ENCODE measurements at regions not wholly inside any gene's neighbourhood (a gene's known extent, or its start where the extent isn't known, plus 50 kb on each side); places are given as distances from the start of the nearest gene placed in this dataset.

DNA sequence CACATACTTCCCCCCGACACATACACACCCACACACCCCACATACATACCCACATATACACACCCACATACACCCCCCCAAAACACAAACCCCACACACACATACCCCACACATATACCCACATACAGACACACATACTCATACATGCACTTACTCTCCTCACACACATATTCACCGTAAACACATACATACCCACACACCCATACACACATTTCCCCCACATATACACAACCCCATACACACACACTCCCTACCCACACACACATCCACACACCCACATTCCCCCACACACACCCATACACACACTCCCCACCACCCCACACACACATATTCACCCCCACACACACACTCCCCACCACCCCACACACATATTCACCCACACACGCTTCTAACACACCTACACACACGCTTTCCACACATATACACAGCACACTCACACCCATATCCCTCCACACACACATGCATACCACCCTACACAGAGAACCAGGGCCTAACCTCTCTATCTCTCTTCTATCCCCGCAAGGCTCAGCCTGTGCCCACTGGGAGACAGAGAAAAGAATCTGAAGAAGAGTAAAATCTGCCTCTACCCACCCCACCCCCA is 182.4 kb upstream of the ETAA1 start:
- Histone ChIP-seq H3K27ac (ENCODE audit: insufficient read depth, low read depth, low read length) (no peak overlapping the region), H2AFZ (ENCODE audit: low read depth, low read length) (no peak overlapping the region), H4K20me1 (replicated peaks; ENCODE audit: control insufficient read depth, extremely low read depth, insufficient read depth, low read length) (no peaks in the 10 kb centered on the region), H3K4me1 (ENCODE audit: control insufficient read depth, extremely low read depth, insufficient read depth, low read length) (no peaks in the 10 kb centered on the region), H3K9me1 (replicated peaks; ENCODE audit: control insufficient read depth, extremely low read depth, insufficient read depth, low read length) (no peaks in the 10 kb centered on the region), H3K79me2 (ENCODE audit: control insufficient read depth, insufficient read depth, low read length) (no peaks in the 10 kb centered on the region), H3K36me3 (ENCODE audit: control insufficient read depth in 2 of 2, extremely low read depth in 1 of 2, insufficient read depth in 2 of 2, low read length in 2 of 2) (no peaks in the 10 kb centered on the region), H3K9ac (replicated peaks; ENCODE audit: extremely low read depth, insufficient read depth, low read length) (no peak overlapping the region), H3K4me3 (replicated peaks in 1 of 3; ENCODE audit: insufficient read depth in 1 of 3, low read depth in 1 of 3, low read length in 3 of 3) (no peak overlapping the region), H3K9me3 (replicated peaks; ENCODE audit: control insufficient read depth, insufficient read depth, low read length) (no peaks in the 10 kb centered on the region), H3K27me3 (ENCODE audit: control insufficient read depth in 2 of 2, insufficient read depth in 2 of 2, low read length in 2 of 2) (no peaks in the 10 kb centered on the region), H3K4me2 (ENCODE audit: insufficient read depth, low read length) (no peak overlapping the region)
- dilution Hi-C loops (cut with MboI; ENCODE audit: extremely low pct_ligation_motif_present, low sequenced_read_pairs) (no loop called here), intact Hi-C loops (cut with micrococcal nuclease) (loop anchor here (1.0 to 10.0 kb wide), 7 partner anchors 263 to 1574 kb away; no protein-coding TSS in a partner anchor)
- no TSS peak for BruUV-seq (replicated peaks)
- TF ChIP-seq POLR2A (IDR thresholded peaks at IDR 0.05; ENCODE audit: low read depth, low read length) (no peak), EZH2 (IDR thresholded peaks at IDR 0.05; ENCODE audit: borderline replicate concordance, low read depth, low read length, severe bottlenecking) (no peak), MYC (IDR thresholded peaks at IDR 0.05; ENCODE audit: low read depth, low read length) (no peak), GATA2 (IDR thresholded peaks at IDR 0.05; ENCODE audit: insufficient read depth, insufficient read length, low read depth, low read length) (no peak), JUN (IDR thresholded peaks at IDR 0.05; ENCODE audit: borderline replicate concordance, insufficient read depth, insufficient read length, low read depth) (no peak), MAX (IDR thresholded peaks at IDR 0.05; ENCODE audit: insufficient read depth, insufficient read length) (no peak), FOS (IDR thresholded peaks at IDR 0.05; ENCODE audit: borderline replicate concordance, insufficient read depth, low read length) (no peak), POLR2AphosphoS5 (IDR thresholded peaks at IDR 0.05; ENCODE audit: insufficient read depth, low read depth, low read length) (no peak)
- TF ChIP-seq, protein P1, sequence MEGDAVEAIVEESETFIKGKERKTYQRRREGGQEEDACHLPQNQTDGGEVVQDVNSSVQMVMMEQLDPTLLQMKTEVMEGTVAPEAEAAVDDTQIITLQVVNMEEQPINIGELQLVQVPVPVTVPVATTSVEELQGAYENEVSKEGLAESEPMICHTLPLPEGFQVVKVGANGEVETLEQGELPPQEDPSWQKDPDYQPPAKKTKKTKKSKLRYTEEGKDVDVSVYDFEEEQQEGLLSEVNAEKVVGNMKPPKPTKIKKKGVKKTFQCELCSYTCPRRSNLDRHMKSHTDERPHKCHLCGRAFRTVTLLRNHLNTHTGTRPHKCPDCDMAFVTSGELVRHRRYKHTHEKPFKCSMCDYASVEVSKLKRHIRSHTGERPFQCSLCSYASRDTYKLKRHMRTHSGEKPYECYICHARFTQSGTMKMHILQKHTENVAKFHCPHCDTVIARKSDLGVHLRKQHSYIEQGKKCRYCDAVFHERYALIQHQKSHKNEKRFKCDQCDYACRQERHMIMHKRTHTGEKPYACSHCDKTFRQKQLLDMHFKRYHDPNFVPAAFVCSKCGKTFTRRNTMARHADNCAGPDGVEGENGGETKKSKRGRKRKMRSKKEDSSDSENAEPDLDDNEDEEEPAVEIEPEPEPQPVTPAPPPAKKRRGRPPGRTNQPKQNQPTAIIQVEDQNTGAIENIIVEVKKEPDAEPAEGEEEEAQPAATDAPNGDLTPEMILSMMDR (IDR thresholded peaks at IDR 0.05; ENCODE audit: extremely low read depth in 1 of 2, insufficient read depth in 1 of 2, low read depth in 1 of 2, low read length in 2 of 2) = no peak
- FAIRE-seq (no peak), DNase-seq (ENCODE audit: low read depth, low spot score) (no peak)
- CTCF ChIA-PET = interaction anchor here (0.7 to 2.4 kb wide), 36 partner anchors 9 to 1574 kb away, joined by 3 to 30 read pairs (median 4); no protein-coding TSS in a partner anchor
- POLR2A ChIA-PET = no interaction called here

All from endothelial cell of umbilical vein (primary cell).